SU-DHL-6 (cell line): ENCODE measurements at regions not wholly inside any gene's neighbourhood (a gene's known extent, or its start where the extent isn't known, plus 50 kb on each side); places are given as distances from the start of the nearest gene placed in this dataset.

Source experiments
- H2AFZ ChIP-seq: fragments of 200-600 bp; sonication (generic); 2 replicates; pipeline ENCODE4 v1.6.1; 2014; ENCODE audit warnings: low read depth, mild to moderate bottlenecking, moderate library complexity, mixed read lengths, antibody characterized with exemption, low read length; ENCODE audit not compliant: severe bottlenecking
- H3F3A ChIP-seq: fragments of 200-600 bp; shearing (Covaris generic); 2 replicates; pipeline ENCODE4 v1.6.0; 2016; ENCODE audit warnings: antibody characterized with exemption, mild to moderate bottlenecking; ENCODE audit not compliant: insufficient read depth
- H3K27ac ChIP-seq: fragments of 200-600 bp; sonication (generic); 2 replicates; pipeline ENCODE4 v1.5.1; 2016; ENCODE audit warnings: low read depth, mild to moderate bottlenecking, low read length, moderate library complexity, mixed read lengths
- H3K27me3 ChIP-seq: fragments of 200-600 bp; sonication (generic), shearing (Covaris generic); 2 replicates; pipeline ENCODE4 v1.6.0; 2014; ENCODE audit warnings: mild to moderate bottlenecking, low read length
- H3K36me3 ChIP-seq: fragments of 200-600 bp; sonication (generic); 2 replicates; pipeline ENCODE4 v1.6.1; 2014; ENCODE audit warnings: mild to moderate bottlenecking, low read length, mixed read lengths
- H3K4me2 ChIP-seq: fragments of 300-600, 200-600 bp; shearing (Covaris generic), sonication (generic); 2 replicates; pipeline ENCODE4 v1.6.0; 2014; ENCODE audit warnings: low read length, low read depth, mild to moderate bottlenecking; ENCODE audit not compliant: poor library complexity, severe bottlenecking
- H3K4me3 ChIP-seq: fragments of 200-600 bp; sonication (generic); 2 replicates; pipeline ENCODE4 v1.5.1; 2014; ENCODE audit warnings: antibody characterized with exemption, low read length, mild to moderate bottlenecking, mixed read lengths; ENCODE audit not compliant: insufficient read depth, poor library complexity, severe bottlenecking
- H3K79me2 ChIP-seq: fragments of 200-600 bp; sonication (generic); 2 replicates; pipeline ENCODE4 v1.6.1; 2014; ENCODE audit warnings: mild to moderate bottlenecking, low read length, moderate library complexity; ENCODE audit not compliant: insufficient read depth
- H3K9ac ChIP-seq: fragments of 200-600 bp; sonication (generic); 2 replicates; pipeline ENCODE4 v1.7.0; 2014; ENCODE audit warnings: mild to moderate bottlenecking, low read length
- H3K9me2 ChIP-seq: fragments of 200-600 bp; sonication (generic); replicated peaks from 2 replicates; pipeline ENCODE4 v1.6.1; 2014; ENCODE audit warnings: low read length; ENCODE audit not compliant: insufficient read depth
- H3K9me3 ChIP-seq: fragments of 200-600 bp; sonication (generic); 2 replicates; pipeline ENCODE4 v1.6.1; 2014; ENCODE audit warnings: low read length, mixed read lengths; ENCODE audit not compliant: insufficient read depth
- H4K20me1 ChIP-seq: fragments of 200-600 bp; sonication (generic); 2 replicates; pipeline ENCODE4 v1.6.1; 2014; ENCODE audit warnings: low read depth, mild to moderate bottlenecking, antibody characterized with exemption, low read length, moderate library complexity, mixed read lengths
- CTCF ChIP-seq: fragments of 200-600 bp; sonication (generic); IDR thresholded peaks from one replicate; pipeline ENCODE4 v1.5.1; 2017; ENCODE audit warnings: antibody characterized with exemption, mild to moderate bottlenecking, low read length, moderate library complexity; ENCODE audit not compliant: insufficient read depth, poor library complexity, severe bottlenecking
- EZH2phosphoT487 ChIP-seq: fragments of 200-600 bp; sonication (generic), shearing (Covaris generic); conservative IDR thresholded peaks from 2 replicates; pipeline ENCODE4 v1.6.1; 2018; ENCODE audit warnings: mild to moderate bottlenecking, antibody characterized with exemption, low read length, moderate library complexity, mixed read lengths

GRCh38 chr6:93057584-93057983 lies 361.8 kb downstream of the EPHA7 start:
- TF ChIP-seq CTCF, result no peak
- no peak for TF ChIP-seq EZH2phosphoT487
- H4K20me1 ChIP-seq, result no peaks in the 10 kb centered on the region
- H3K36me3 ChIP-seq, result no peaks in the 10 kb centered on the region
- H3K27ac ChIP-seq, result no peak overlapping the region
- H3K79me2 ChIP-seq, result no peaks in the 10 kb centered on the region
- no peak overlapping the region for H2AFZ ChIP-seq
- H3K9me3 ChIP-seq, result no peaks in the 10 kb centered on the region
- H3K9ac ChIP-seq, result no peak overlapping the region
- no peak overlapping the region for H3K4me2 ChIP-seq
- H3K27me3 ChIP-seq, result no peaks in the 10 kb centered on the region
- H3K4me3 ChIP-seq, result no peak overlapping the region
- H3F3A ChIP-seq, result no peaks in the 10 kb centered on the region
- no peaks in the 10 kb centered on the region for H3K9me2 ChIP-seq

GRCh38 chr6:93048381-93048780 lies 371.0 kb downstream of the EPHA7 start:
- no peaks in the 10 kb centered on the region for H3K9me3 ChIP-seq
- no peak overlapping the region for H3K27ac ChIP-seq
- H2AFZ ChIP-seq, result no peak overlapping the region
- H3K36me3 ChIP-seq, result no peaks in the 10 kb centered on the region
- no peaks in the 10 kb centered on the region for H3K79me2 ChIP-seq
- no peaks in the 10 kb centered on the region for H4K20me1 ChIP-seq
- TF ChIP-seq EZH2phosphoT487 (no peak), CTCF (no peak)
- no peak overlapping the region for H3K4me2 ChIP-seq
- no peaks in the 10 kb centered on the region for H3F3A ChIP-seq
- H3K27me3 ChIP-seq, result no peaks in the 10 kb centered on the region
- no peak overlapping the region for H3K4me3 ChIP-seq
- H3K9ac ChIP-seq, result no peak overlapping the region
- no peaks in the 10 kb centered on the region for H3K9me2 ChIP-seq

- no peak for TF ChIP-seq EZH2phosphoT487
- no peak for TF ChIP-seq CTCF
- no peaks in the 10 kb centered on the region for H3K36me3 ChIP-seq
Measured at GRCh38 chr6:93047033-93047432, 372.3 kb downstream of the EPHA7 start.

GRCh38 chr6:93045156-93045555 lies 374.2 kb downstream of the EPHA7 start:
- H3K4me2 ChIP-seq, result no peak overlapping the region
- H3K9me3 ChIP-seq, result no peaks in the 10 kb centered on the region
- no peak for TF ChIP-seq EZH2phosphoT487
- TF ChIP-seq CTCF, result no peak
- H2AFZ ChIP-seq, result no peak overlapping the region
- no peaks in the 10 kb centered on the region for H3K36me3 ChIP-seq
- no peaks in the 10 kb centered on the region for H3K9me2 ChIP-seq
- H3K27ac ChIP-seq, result no peak overlapping the region
- H4K20me1 ChIP-seq, result no peaks in the 10 kb centered on the region
- no peak overlapping the region for H3K4me3 ChIP-seq
- no peaks in the 10 kb centered on the region for H3K27me3 ChIP-seq
- no peaks in the 10 kb centered on the region for H3K79me2 ChIP-seq
- no peaks in the 10 kb centered on the region for H3F3A ChIP-seq
- no peak overlapping the region for H3K9ac ChIP-seq

More at GRCh38 chr6:93047033-93047432, 372.3 kb downstream of the EPHA7 start:
- Histone ChIP-seq H3K9ac (no peak overlapping the region), H3K4me3 (no peak overlapping the region), H3K9me3 (no peaks in the 10 kb centered on the region), H3K9me2 (no peaks in the 10 kb centered on the region), H3K27me3 (no peaks in the 10 kb centered on the region), H3K79me2 (no peaks in the 10 kb centered on the region), H3K27ac (no peak overlapping the region), H4K20me1 (no peaks in the 10 kb centered on the region), H3K4me2 (no peak overlapping the region), H2AFZ (no peak overlapping the region), H3F3A (no peaks in the 10 kb centered on the region)
